T-helper 2 cell (primary cell): ENCODE measurements at regions not wholly inside any gene's neighbourhood (a gene's known extent, or its start where the extent isn't known, plus 50 kb on each side); places are given as distances from the start of the nearest gene placed in this dataset.

Experiments
- DNase-seq, 5 experiments: peaks; one replicate each; pipeline versions ENCODE4 v3.0.0 to v3.0.0-alpha.2; 2012 to 2022

GRCh38 chr2:52931660-52932059 lies 835.9 kb upstream of the CHAC2 start:
- no peak for DNase-seq

- DNase-seq: no peak
These were observed 838.2 kb upstream of the CHAC2 start for GRCh38 chr2:52929412-52929811.

- DNase-seq: no peak
These were observed 847.9 kb upstream of the CHAC2 start for GRCh38 chr2:52919673-52920072.

- no peak for DNase-seq
These were observed 849.1 kb upstream of the CHAC2 start for GRCh38 chr2:52918551-52918950.

- no peak for DNase-seq
These were observed 850.6 kb upstream of the CHAC2 start for GRCh38 chr2:52916981-52917380.

- DNase-seq: no peak
These were observed 863.2 kb upstream of the CHAC2 start for GRCh38 chr2:52904355-52904891.

GRCh38 chr2:52897511-52898044 lies 870.0 kb upstream of the CHAC2 start:
- DNase-seq: no peak

- no peak for DNase-seq
These were observed 871.8 kb upstream of the CHAC2 start for GRCh38 chr2:52895726-52896340.

GRCh38 chr2:52886556-52886955 lies 881.0 kb upstream of the CHAC2 start:
- no peak for DNase-seq

GRCh38 chr2:52884761-52885352 lies 882.7 kb upstream of the CHAC2 start:
- DNase-seq: no peak

GRCh38 chr2:52882974-52883373 lies 884.6 kb upstream of the CHAC2 start:
- no peak for DNase-seq

- no peak for DNase-seq
These were observed 886.0 kb upstream of the CHAC2 start for GRCh38 chr2:52881606-52882005.

- DNase-seq: peak in 1 of 5 experiments; percentile 13
These were observed 886.7 kb upstream of the CHAC2 start for GRCh38 chr2:52880872-52881271.

GRCh38 chr2:52879561-52879960 lies 888.0 kb upstream of the CHAC2 start:
- DNase-seq: no peak

GRCh38 chr2:52877703-52878102 lies 889.9 kb upstream of the CHAC2 start:
- DNase-seq: no peak

- DNase-seq: no peak
These were observed 893.0 kb upstream of the CHAC2 start for GRCh38 chr2:52874466-52875106.

- DNase-seq: no peak
These were observed 904.8 kb upstream of the CHAC2 start for GRCh38 chr2:52862801-52863200.

- DNase-seq: no peak
These were observed 906.0 kb upstream of the CHAC2 start for GRCh38 chr2:52861596-52861995.

GRCh38 chr2:52859065-52859464 lies 908.5 kb upstream of the CHAC2 start:
- DNase-seq: no peak

- DNase-seq: no peak
These were observed 909.9 kb upstream of the CHAC2 start for GRCh38 chr2:52857722-52858121.

GRCh38 chr2:52852006-52852405 lies 915.6 kb upstream of the CHAC2 start:
- no peak for DNase-seq

GRCh38 chr2:52844701-52845423 lies 922.7 kb upstream of the CHAC2 start:
- no peak for DNase-seq

GRCh38 chr2:52835909-52836308 lies 931.7 kb upstream of the CHAC2 start:
- DNase-seq: no peak
